GM21576 (cell line): ENCODE measurements at regions not wholly inside any gene's neighbourhood (a gene's known extent, or its start where the extent isn't known, plus 50 kb on each side); places are given as distances from the start of the nearest gene placed in this dataset.
"Not testable (repeated sequence)": the region's sequence is repeated elsewhere in the genome, so short reads cannot be mapped to it uniquely, and the experiment has no call there.

Experiments used
- ATAC-seq: cut with Tn5 transposase; IDR thresholded peaks from one replicate; pipeline ENCODE4 v1.9.1; 2021; ENCODE audit warnings: mild to moderate bottlenecking, moderate library complexity; ENCODE audit not compliant: unreplicated experiment

- no peak for ATAC-seq
Measured at GRCh38 chr2:145807554-145807953, 1287.6 kb upstream of the ZEB2 start.

GRCh38 chr2:145806546-145806945 is 1286.6 kb upstream of the ZEB2 start:
- no peak for ATAC-seq

GRCh38 chr2:145802133-145802532 is 1282.2 kb upstream of the ZEB2 start:
- no peak for ATAC-seq

GRCh38 chr2:145801210-145801609 is 1281.3 kb upstream of the ZEB2 start:
- ATAC-seq, result no peak

- no peak for ATAC-seq
Measured at GRCh38 chr2:145800151-145801091, 1280.5 kb upstream of the ZEB2 start.

- no peak for ATAC-seq
Measured at GRCh38 chr2:145799595-145800108, 1279.7 kb upstream of the ZEB2 start.

GRCh38 chr2:145798419-145798818 is 1278.5 kb upstream of the ZEB2 start:
- ATAC-seq, result no peak

GRCh38 chr2:145797692-145798091 is 1277.8 kb upstream of the ZEB2 start:
- no peak for ATAC-seq

- ATAC-seq, result no peak
Measured at GRCh38 chr2:145792745-145793144, 1272.8 kb upstream of the ZEB2 start.

GRCh38 chr2:145789636-145790035 is 1269.7 kb upstream of the ZEB2 start:
- ATAC-seq, result no peak

GRCh38 chr2:145787597-145788361 is 1267.9 kb upstream of the ZEB2 start:
- ATAC-seq, result not testable (repeated sequence)

GRCh38 chr2:145782607-145783006 is 1262.7 kb upstream of the ZEB2 start:
- not testable (repeated sequence) for ATAC-seq

- ATAC-seq, result no peak
Measured at GRCh38 chr2:145777914-145778313, 1258.0 kb upstream of the ZEB2 start.

GRCh38 chr2:145777297-145777696 is 1257.4 kb upstream of the ZEB2 start:
- ATAC-seq, result no peak

GRCh38 chr2:145775591-145775990 is 1255.7 kb upstream of the ZEB2 start:
- ATAC-seq, result no peak

- ATAC-seq, result peak; percentile 89
Measured at GRCh38 chr2:145771525-145771924, 1251.6 kb upstream of the ZEB2 start.

GRCh38 chr2:145769011-145769716 is 1249.2 kb upstream of the ZEB2 start:
- no peak for ATAC-seq

- no peak for ATAC-seq
Measured at GRCh38 chr2:145765874-145766273, 1246.0 kb upstream of the ZEB2 start.

GRCh38 chr2:145764631-145765030 is 1244.7 kb upstream of the ZEB2 start:
- ATAC-seq, result no peak

- no peak for ATAC-seq
Measured at GRCh38 chr2:145760781-145761649, 1241.1 kb upstream of the ZEB2 start.
